GM12878 (cell line): ENCODE measurements at regions not wholly inside any gene's neighbourhood (a gene's known extent, or its start where the extent isn't known, plus 50 kb on each side); places are given as distances from the start of the nearest gene placed in this dataset.

Experiments used
- ATAC-seq: fragments of 200-7000 bp; cut with Tn5 transposase; 3 replicates; pipeline ENCODE4 v1.9.1; 2020; ENCODE audit warnings: mild to moderate bottlenecking, moderate library complexity
- BruUV-seq: library from RNA; stranded (reverse); fragments of 400-500 nt; replicated peaks from 2 replicates; lab custom pipeline; 2021; lab: Mats Ljungman, UMichigan
- CTCF ChIA-PET: fragments of 300-600 bp; sonication (Branson Sonifier 250); formaldehyde crosslinking; extraction: SDS; loops from one replicate; lab custom pipeline; 2021; ENCODE audit warnings: inconsistent platforms; lab: Yijun Ruan, JAX
- POLR2A ChIA-PET: fragments of 350-600 bp; formaldehyde crosslinking; extraction: SDS; loops from one replicate; lab custom pipeline; 2021; ENCODE audit warnings: inconsistent platforms; lab: Charles Lee
- RAD21 ChIA-PET: fragments of 300-600 bp; sonication (Branson Sonifier 250); formaldehyde crosslinking; loops from one replicate; lab custom pipeline; 2023; ENCODE audit warnings: antibody characterized with exemption; ENCODE audit not compliant: unreplicated experiment; lab: Charles Lee
- SMC1A ChIA-PET: fragments of 300-600 bp; sonication (Branson Sonifier 250); formaldehyde crosslinking; loops from one replicate; lab custom pipeline; 2023; ENCODE audit not compliant: unreplicated experiment, uncharacterized antibody; lab: Charles Lee
- DNase-seq: peaks from one replicate; pipeline ENCODE4 v3.0.0-alpha.2; 2011; ENCODE audit warnings: low read depth, low spot score
- FAIRE-seq: peaks from 3 replicates; lab custom pipeline; 2011; peaks lifted over from hg19 to GRCh38; lab: Jason Lieb, UNC
- H2AFZ ChIP-seq: 2 replicates; pipeline ENCODE4 v1.6.0; 2011; ENCODE audit warnings: low read depth, low read length, control low read depth; ENCODE audit not compliant: control insufficient read depth
- H3K27ac ChIP-seq: 2 replicates; pipeline ENCODE4 v1.5.1; 2011; ENCODE audit warnings: control low read depth; ENCODE audit not compliant: control insufficient read depth, insufficient read depth
- H3K27me3 ChIP-seq, 2 experiments: replicated peaks in 1 of 2; 2 replicates each; pipeline versions ENCODE4 v1.6.0 to v1.6.1; 2011; ENCODE audit warnings: low read length in 1 of 2; ENCODE audit not compliant: control insufficient read depth in 2 of 2, insufficient read depth in 2 of 2
- H3K36me3 ChIP-seq, 2 experiments: 2 replicates each; pipeline ENCODE4 v1.5.1; 2011; ENCODE audit warnings: low read length in 1 of 2; ENCODE audit not compliant: control insufficient read depth in 2 of 2, insufficient read depth in 2 of 2
- H3K4me1 ChIP-seq: 2 replicates; pipeline ENCODE4 v1.6.1; 2011; ENCODE audit warnings: mild to moderate bottlenecking, low read length, moderate library complexity, mixed read lengths; ENCODE audit not compliant: control insufficient read depth, insufficient read depth
- H3K4me2 ChIP-seq: 2 replicates; pipeline ENCODE4 v1.6.0; 2011; ENCODE audit warnings: control low read depth; ENCODE audit not compliant: control insufficient read depth, insufficient read depth
- H3K4me3 ChIP-seq: fragments of 200-600 bp; sonication (generic); 2 replicates; pipeline ENCODE4 v1.5.1; 2016
- H3K79me2 ChIP-seq: 2 replicates; pipeline ENCODE4 v1.6.0; 2011; ENCODE audit warnings: low read length; ENCODE audit not compliant: control insufficient read depth, insufficient read depth
- H3K9ac ChIP-seq: 2 replicates; pipeline ENCODE4 v1.8.0; 2011; ENCODE audit warnings: low read length, control low read depth, mixed read lengths; ENCODE audit not compliant: control insufficient read depth, insufficient read depth
- H3K9me3 ChIP-seq: replicated peaks from 3 replicates; pipeline ENCODE4 v1.5.1; 2011; ENCODE audit warnings: mild to moderate bottlenecking, low read length; ENCODE audit not compliant: control insufficient read depth, insufficient read depth
- H4K20me1 ChIP-seq: 2 replicates; pipeline ENCODE4 v1.6.0; 2011; ENCODE audit not compliant: control insufficient read depth, insufficient read depth
- BCLAF1 ChIP-seq: fragments of 450-650 bp; IDR thresholded peaks from 2 replicates; pipeline ENCODE4 v1.6.1; 2017; ENCODE audit warnings: antibody characterized with exemption, mild to moderate bottlenecking, moderate library complexity
- BMI1 ChIP-seq: fragments of 450-650 bp; IDR thresholded peaks from 2 replicates; pipeline ENCODE4 v1.6.1; 2016; ENCODE audit warnings: mild to moderate bottlenecking, moderate library complexity, borderline replicate concordance
- CHD2 ChIP-seq: IDR thresholded peaks from 2 replicates; pipeline ENCODE4 v1.6.1; 2011; ENCODE audit warnings: low read depth, low read length, improper control_type of control experiment, borderline replicate concordance
- CREB1 ChIP-seq: IDR thresholded peaks from 2 replicates; pipeline ENCODE4 v1.6.1; 2012; ENCODE audit warnings: low read depth, mild to moderate bottlenecking, inconsistent platforms
- ESRRA ChIP-seq: IDR thresholded peaks from 2 replicates; pipeline ENCODE4 v1.6.1; 2012; ENCODE audit warnings: mild to moderate bottlenecking, low read length, improper control_type of control experiment
- LARP7 ChIP-seq: fragments of 450-650 bp; IDR thresholded peaks from 2 replicates; pipeline ENCODE4 v1.6.1; 2017; ENCODE audit warnings: mild to moderate bottlenecking
- MXI1 ChIP-seq: fragments of 150-350 bp; IDR thresholded peaks from 2 replicates; pipeline ENCODE4 v1.6.1; 2011; ENCODE audit warnings: low read depth, mild to moderate bottlenecking, inconsistent platforms, low read length, improper control_type of control experiment
- NFXL1 ChIP-seq: fragments of 450-650 bp; IDR thresholded peaks from 2 replicates; pipeline ENCODE4 v1.6.1; 2017; ENCODE audit warnings: antibody characterized with exemption, mild to moderate bottlenecking, borderline replicate concordance
- SMARCA5 ChIP-seq: fragments of 450-650 bp; IDR thresholded peaks from 2 replicates; pipeline ENCODE4 v1.6.1; 2017; ENCODE audit warnings: mild to moderate bottlenecking
- SP1 ChIP-seq: IDR thresholded peaks from one replicate; pipeline ENCODE4 v1.6.1; 2011; ENCODE audit warnings: low read depth, low read length
- STAT1 ChIP-seq: fragments of 450-650 bp; conservative IDR thresholded peaks from 2 replicates; pipeline ENCODE4 v1.6.1; 2014; ENCODE audit warnings: antibody characterized with exemption, mild to moderate bottlenecking
- ZBTB4 ChIP-seq: fragments of 450-650 bp; formaldehyde crosslinking; IDR thresholded peaks from 2 replicates; pipeline ENCODE4 v1.4.0; 2022; ENCODE audit warnings: mild to moderate bottlenecking, moderate library complexity
- WGBS: methylation state at CpG from one replicate; pipeline ENCODE4 v1.1.6; 2016; ENCODE audit warnings: low lambda C conversion rate; ENCODE audit not compliant: insufficient replicate concordance, insufficient coverage; ENCODE audit errors: missing lambda C conversion rate; 5-methylcytosine and 5-hydroxymethylcytosine counted together
- in situ Hi-C: fragments of 300-500 bp; cut with MboI; formaldehyde crosslinking; loops from 9 replicates; pipeline ENCODE4 v1.14.3; 2018; ENCODE audit warnings: mixed read lengths
- intact Hi-C: fragments of 100-400 bp; cut with micrococcal nuclease; formaldehyde crosslinking; loops from one replicate; pipeline ENCODE4 v1.14.2; 2022; ENCODE audit not compliant: unreplicated experiment

DNA sequence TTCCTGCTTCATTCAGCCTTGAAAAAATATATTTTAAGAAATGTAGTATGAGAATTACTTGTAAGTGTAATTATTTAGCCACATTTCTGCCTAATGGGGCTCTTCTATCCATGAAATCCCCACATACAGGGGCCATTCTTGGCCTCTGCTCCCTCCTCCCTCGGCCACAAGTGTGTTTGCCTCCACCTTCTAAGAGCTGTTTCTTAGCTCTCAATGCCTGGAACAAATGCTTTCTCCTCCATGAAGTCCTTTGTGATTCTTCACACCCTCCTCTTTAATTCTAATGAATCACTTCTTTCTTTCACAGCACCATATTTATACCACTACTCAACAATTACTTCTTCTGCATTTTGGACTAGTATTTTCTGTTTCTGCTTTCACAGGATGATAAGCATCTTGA lies 88.8 kb upstream of the BET1 start:
- H3K9ac ChIP-seq: no peak overlapping the region
- SMC1A ChIA-PET: interaction anchor here (1.2 to 1.3 kb wide), 2 partner anchors 10 to 90 kb away, joined by 3 read pairs; no protein-coding TSS in a partner anchor
- BruUV-seq: no TSS peak
- H3K9me3 ChIP-seq: no peaks in the 10 kb centered on the region
- H3K36me3 ChIP-seq: no peaks in the 10 kb centered on the region
- FAIRE-seq: no peak
- H3K27ac ChIP-seq: no peak overlapping the region
- TF ChIP-seq LARP7 (no peak), SP1 (no peak), NFXL1 (no peak), ZBTB4 (no peak), ESRRA (no peak), SMARCA5 (no peak), CREB1 (no peak), CHD2 (no peak), MXI1 (no peak), STAT1 (no peak), BMI1 (no peak), BCLAF1 (no peak)
- H3K79me2 ChIP-seq: no peaks in the 10 kb centered on the region
- in situ Hi-C loops (no loop called here), intact Hi-C loops (loop anchor here (10.0 kb wide), 1 partner anchor 378 kb away; no protein-coding TSS in a partner anchor)
- POLR2A ChIA-PET: no interaction called here
- RAD21 ChIA-PET: interaction anchor here (1.6 kb wide), 1 partner anchor 10 kb away, joined by 3 read pairs; no protein-coding TSS in a partner anchor
- no peak for DNase-seq
- no peak overlapping the region for H3K4me3 ChIP-seq
- H2AFZ ChIP-seq: no peak overlapping the region
- no peaks in the 10 kb centered on the region for H4K20me1 ChIP-seq
- 0% methylated on average over 1 of the region's 1 CpG for WGBS
- CTCF ChIA-PET: interaction anchor here (1.4 to 1.5 kb wide), 2 partner anchors 10 to 190 kb away, joined by 4 to 5 read pairs; no protein-coding TSS in a partner anchor
- no peaks in the 10 kb centered on the region for H3K4me1 ChIP-seq
- H3K27me3 ChIP-seq: no peaks in the 10 kb centered on the region; a peak in 2 of 4 replicates
- H3K4me2 ChIP-seq: no peak overlapping the region
- no peak for ATAC-seq
